H1 (cell line): ENCODE measurements at regions not wholly inside any gene's neighbourhood (a gene's known extent, or its start where the extent isn't known, plus 50 kb on each side); places are given as distances from the start of the nearest gene placed in this dataset.

Experiments
- CREB1 ChIP-seq: IDR thresholded peaks from 2 replicates; pipeline ENCODE4 v1.6.1; 2012; ENCODE audit warnings: inconsistent platforms
- FOSL1 ChIP-seq: IDR thresholded peaks from 2 replicates; pipeline ENCODE4 v1.6.1; 2011; ENCODE audit warnings: mild to moderate bottlenecking, low read depth, low read length, moderate library complexity; ENCODE audit not compliant: insufficient read depth
- HDAC2 ChIP-seq, 2 experiments: fragments of 300-600 bp in 1 of 2; sonication (generic) in 1 of 2; IDR thresholded peaks; 2 replicates each; pipeline ENCODE4 v1.6.1; 2011 to 2012; ENCODE audit warnings: low read depth in 2 of 2, low read length in 2 of 2, mild to moderate bottlenecking in 2 of 2, moderate library complexity in 2 of 2, borderline replicate concordance in 1 of 2, inconsistent platforms in 1 of 2
- SP1 ChIP-seq: IDR thresholded peaks from 2 replicates; pipeline ENCODE4 v1.6.1; 2011; ENCODE audit warnings: low read depth, low read length
- SP4 ChIP-seq: IDR thresholded peaks from 2 replicates; pipeline ENCODE4 v1.6.1; 2012; ENCODE audit warnings: low read length, inconsistent platforms
- TF ChIP-seq, protein P1 (sequence below): fragments of 300-600 bp; sonication (generic); IDR thresholded peaks from 2 replicates; pipeline ENCODE4 v1.7.1; 2012; ENCODE audit warnings: low read length, moderate library complexity, mild to moderate bottlenecking, inconsistent platforms; ENCODE audit not compliant: insufficient replicate concordance

- TF ChIP-seq HDAC2 (IDR thresholded peaks at IDR 0.05; ENCODE audit: borderline replicate concordance in 1 of 2, low read depth in 2 of 2, low read length in 2 of 2) = no peak
- no peak for TF ChIP-seq SP4
- no peak for TF ChIP-seq FOSL1
- no peak for TF ChIP-seq CREB1
- no peak for TF ChIP-seq SP1
- TF ChIP-seq, protein P1, sequence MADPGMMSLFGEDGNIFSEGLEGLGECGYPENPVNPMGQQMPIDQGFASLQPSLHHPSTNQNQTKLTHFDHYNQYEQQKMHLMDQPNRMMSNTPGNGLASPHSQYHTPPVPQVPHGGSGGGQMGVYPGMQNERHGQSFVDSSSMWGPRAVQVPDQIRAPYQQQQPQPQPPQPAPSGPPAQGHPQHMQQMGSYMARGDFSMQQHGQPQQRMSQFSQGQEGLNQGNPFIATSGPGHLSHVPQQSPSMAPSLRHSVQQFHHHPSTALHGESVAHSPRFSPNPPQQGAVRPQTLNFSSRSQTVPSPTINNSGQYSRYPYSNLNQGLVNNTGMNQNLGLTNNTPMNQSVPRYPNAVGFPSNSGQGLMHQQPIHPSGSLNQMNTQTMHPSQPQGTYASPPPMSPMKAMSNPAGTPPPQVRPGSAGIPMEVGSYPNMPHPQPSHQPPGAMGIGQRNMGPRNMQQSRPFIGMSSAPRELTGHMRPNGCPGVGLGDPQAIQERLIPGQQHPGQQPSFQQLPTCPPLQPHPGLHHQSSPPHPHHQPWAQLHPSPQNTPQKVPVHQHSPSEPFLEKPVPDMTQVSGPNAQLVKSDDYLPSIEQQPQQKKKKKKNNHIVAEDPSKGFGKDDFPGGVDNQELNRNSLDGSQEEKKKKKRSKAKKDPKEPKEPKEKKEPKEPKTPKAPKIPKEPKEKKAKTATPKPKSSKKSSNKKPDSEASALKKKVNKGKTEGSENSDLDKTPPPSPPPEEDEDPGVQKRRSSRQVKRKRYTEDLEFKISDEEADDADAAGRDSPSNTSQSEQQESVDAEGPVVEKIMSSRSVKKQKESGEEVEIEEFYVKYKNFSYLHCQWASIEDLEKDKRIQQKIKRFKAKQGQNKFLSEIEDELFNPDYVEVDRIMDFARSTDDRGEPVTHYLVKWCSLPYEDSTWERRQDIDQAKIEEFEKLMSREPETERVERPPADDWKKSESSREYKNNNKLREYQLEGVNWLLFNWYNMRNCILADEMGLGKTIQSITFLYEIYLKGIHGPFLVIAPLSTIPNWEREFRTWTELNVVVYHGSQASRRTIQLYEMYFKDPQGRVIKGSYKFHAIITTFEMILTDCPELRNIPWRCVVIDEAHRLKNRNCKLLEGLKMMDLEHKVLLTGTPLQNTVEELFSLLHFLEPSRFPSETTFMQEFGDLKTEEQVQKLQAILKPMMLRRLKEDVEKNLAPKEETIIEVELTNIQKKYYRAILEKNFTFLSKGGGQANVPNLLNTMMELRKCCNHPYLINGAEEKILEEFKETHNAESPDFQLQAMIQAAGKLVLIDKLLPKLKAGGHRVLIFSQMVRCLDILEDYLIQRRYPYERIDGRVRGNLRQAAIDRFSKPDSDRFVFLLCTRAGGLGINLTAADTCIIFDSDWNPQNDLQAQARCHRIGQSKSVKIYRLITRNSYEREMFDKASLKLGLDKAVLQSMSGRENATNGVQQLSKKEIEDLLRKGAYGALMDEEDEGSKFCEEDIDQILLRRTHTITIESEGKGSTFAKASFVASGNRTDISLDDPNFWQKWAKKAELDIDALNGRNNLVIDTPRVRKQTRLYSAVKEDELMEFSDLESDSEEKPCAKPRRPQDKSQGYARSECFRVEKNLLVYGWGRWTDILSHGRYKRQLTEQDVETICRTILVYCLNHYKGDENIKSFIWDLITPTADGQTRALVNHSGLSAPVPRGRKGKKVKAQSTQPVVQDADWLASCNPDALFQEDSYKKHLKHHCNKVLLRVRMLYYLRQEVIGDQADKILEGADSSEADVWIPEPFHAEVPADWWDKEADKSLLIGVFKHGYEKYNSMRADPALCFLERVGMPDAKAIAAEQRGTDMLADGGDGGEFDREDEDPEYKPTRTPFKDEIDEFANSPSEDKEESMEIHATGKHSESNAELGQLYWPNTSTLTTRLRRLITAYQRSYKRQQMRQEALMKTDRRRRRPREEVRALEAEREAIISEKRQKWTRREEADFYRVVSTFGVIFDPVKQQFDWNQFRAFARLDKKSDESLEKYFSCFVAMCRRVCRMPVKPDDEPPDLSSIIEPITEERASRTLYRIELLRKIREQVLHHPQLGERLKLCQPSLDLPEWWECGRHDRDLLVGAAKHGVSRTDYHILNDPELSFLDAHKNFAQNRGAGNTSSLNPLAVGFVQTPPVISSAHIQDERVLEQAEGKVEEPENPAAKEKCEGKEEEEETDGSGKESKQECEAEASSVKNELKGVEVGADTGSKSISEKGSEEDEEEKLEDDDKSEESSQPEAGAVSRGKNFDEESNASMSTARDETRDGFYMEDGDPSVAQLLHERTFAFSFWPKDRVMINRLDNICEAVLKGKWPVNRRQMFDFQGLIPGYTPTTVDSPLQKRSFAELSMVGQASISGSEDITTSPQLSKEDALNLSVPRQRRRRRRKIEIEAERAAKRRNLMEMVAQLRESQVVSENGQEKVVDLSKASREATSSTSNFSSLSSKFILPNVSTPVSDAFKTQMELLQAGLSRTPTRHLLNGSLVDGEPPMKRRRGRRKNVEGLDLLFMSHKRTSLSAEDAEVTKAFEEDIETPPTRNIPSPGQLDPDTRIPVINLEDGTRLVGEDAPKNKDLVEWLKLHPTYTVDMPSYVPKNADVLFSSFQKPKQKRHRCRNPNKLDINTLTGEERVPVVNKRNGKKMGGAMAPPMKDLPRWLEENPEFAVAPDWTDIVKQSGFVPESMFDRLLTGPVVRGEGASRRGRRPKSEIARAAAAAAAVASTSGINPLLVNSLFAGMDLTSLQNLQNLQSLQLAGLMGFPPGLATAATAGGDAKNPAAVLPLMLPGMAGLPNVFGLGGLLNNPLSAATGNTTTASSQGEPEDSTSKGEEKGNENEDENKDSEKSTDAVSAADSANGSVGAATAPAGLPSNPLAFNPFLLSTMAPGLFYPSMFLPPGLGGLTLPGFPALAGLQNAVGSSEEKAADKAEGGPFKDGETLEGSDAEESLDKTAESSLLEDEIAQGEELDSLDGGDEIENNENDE = no peak
- TF ChIP-seq, all 59 proteins: peak for 0
These were observed 186.9 kb upstream of the PAPPA start (continued) for GRCh38 chr9:115966660-115967059.
